Loucy (cell line): ENCODE measurements at regions not wholly inside any gene's neighbourhood (a gene's known extent, or its start where the extent isn't known, plus 50 kb on each side); places are given as distances from the start of the nearest gene placed in this dataset.

ENCODE experiments used
- H2AFZ ChIP-seq: fragments of 200-600 bp; sonication (generic); 2 replicates; pipeline ENCODE4 v1.6.0; 2016; ENCODE audit warnings: antibody characterized with exemption, mild to moderate bottlenecking, low read length, moderate library complexity
- H3F3A ChIP-seq: fragments of 200-600 bp; 2 replicates; pipeline ENCODE4 v1.6.0; 2016; ENCODE audit warnings: antibody characterized with exemption, low read depth, mild to moderate bottlenecking
- H3K27me3 ChIP-seq: fragments of 200-600 bp; sonication (generic); 2 replicates; pipeline ENCODE4 v1.6.1; 2014; ENCODE audit warnings: low read length, mild to moderate bottlenecking; ENCODE audit not compliant: insufficient read depth, poor library complexity, severe bottlenecking
- H3K36me3 ChIP-seq: fragments of 200-600 bp; sonication (generic); 2 replicates; pipeline ENCODE4 v1.6.1; 2016; ENCODE audit warnings: low read length; ENCODE audit not compliant: insufficient read depth
- H3K4me1 ChIP-seq: fragments of 200-600 bp; sonication (generic); 2 replicates; pipeline ENCODE4 v1.5.1; 2014; ENCODE audit warnings: low read length, mild to moderate bottlenecking; ENCODE audit not compliant: insufficient read depth, poor library complexity, severe bottlenecking
- H3K4me2 ChIP-seq: fragments of 200-600 bp; sonication (generic); 2 replicates; pipeline ENCODE4 v1.6.0; 2014; ENCODE audit warnings: antibody characterized with exemption, low read length, low read depth, mild to moderate bottlenecking; ENCODE audit not compliant: poor library complexity, severe bottlenecking
- H3K4me3 ChIP-seq: fragments of 200-600 bp; sonication (generic); 2 replicates; pipeline ENCODE4 v1.5.1; 2014; ENCODE audit warnings: low read length, mild to moderate bottlenecking, mixed read lengths; ENCODE audit not compliant: poor library complexity, severe bottlenecking
- H3K79me2 ChIP-seq: fragments of 200-600 bp; sonication (generic); 2 replicates; pipeline ENCODE4 v1.6.1; 2014; ENCODE audit warnings: low read length; ENCODE audit not compliant: insufficient read depth
- H3K9ac ChIP-seq: fragments of 200-600 bp; sonication (generic); 2 replicates; pipeline ENCODE4 v1.6.0; 2014; ENCODE audit warnings: mild to moderate bottlenecking, low read depth, low read length, moderate library complexity; ENCODE audit not compliant: poor library complexity, severe bottlenecking
- H3K9me2 ChIP-seq: fragments of 200-600 bp; sonication (generic); replicated peaks from 2 replicates; pipeline ENCODE4 v1.6.1; 2016; ENCODE audit warnings: low read depth, low read length, mixed read lengths
- H3K9me3 ChIP-seq: fragments of 200-600 bp; sonication (generic); 2 replicates; pipeline ENCODE4 v1.6.1; 2014; ENCODE audit warnings: mild to moderate bottlenecking, antibody characterized with exemption, low read length, low read depth; ENCODE audit not compliant: insufficient read depth
- H4K20me1 ChIP-seq: fragments of 200-600 bp; sonication (generic); 2 replicates; pipeline ENCODE4 v1.6.0; 2014; ENCODE audit warnings: antibody characterized with exemption, low read length, mild to moderate bottlenecking; ENCODE audit not compliant: insufficient read depth, poor library complexity, severe bottlenecking
- EZH2phosphoT487 ChIP-seq: fragments of 200-600 bp; IDR thresholded peaks from 2 replicates; pipeline ENCODE4 v1.6.1; 2018; ENCODE audit warnings: antibody characterized with exemption, mild to moderate bottlenecking, moderate library complexity, borderline replicate concordance
- TF ChIP-seq, protein P1 (sequence below): fragments of 200-600 bp; sonication (generic); conservative IDR thresholded peaks from 2 replicates; pipeline ENCODE4 v1.5.1; 2014; ENCODE audit warnings: mild to moderate bottlenecking, antibody characterized with exemption, low read length

DNA sequence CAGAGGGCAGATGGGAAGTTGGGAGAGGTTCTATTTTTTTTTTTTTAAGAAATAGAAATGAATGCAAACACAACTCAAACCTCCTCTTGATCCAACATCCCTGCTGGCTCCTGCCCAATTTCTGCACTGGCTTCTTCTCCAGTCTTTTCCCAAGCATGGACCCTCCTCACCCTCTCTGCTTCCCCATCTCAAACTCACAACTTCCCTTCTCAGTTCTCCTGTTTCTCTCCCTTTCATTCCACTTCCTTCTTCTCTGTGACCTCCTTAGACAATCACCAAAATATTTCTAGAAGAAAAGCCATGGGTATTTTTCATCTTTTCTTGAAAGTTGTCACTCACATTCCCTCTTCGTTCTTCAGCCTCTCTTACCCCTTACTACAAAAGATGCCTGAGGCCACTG, 85.2 kb upstream of the VPREB1 start:
- Histone ChIP-seq H3F3A (no peaks in the 10 kb centered on the region; the same call in 1 of the 2 replicates), H3K36me3 (peaks cover 28% of the 10 kb centered on the region; the same call in 1 of the 2 replicates), H3K4me2 (no peak overlapping the region), H3K4me3 (no peak overlapping the region), H3K4me1 (peaks cover 6% of the 10 kb centered on the region), H3K79me2 (no peaks in the 10 kb centered on the region), H3K9me2 (no peaks in the 10 kb centered on the region), H3K27me3 (no peaks in the 10 kb centered on the region), H4K20me1 (no peaks in the 10 kb centered on the region), H2AFZ (no peak overlapping the region), H3K9ac (no peak overlapping the region), H3K9me3 (no peaks in the 10 kb centered on the region)
- TF ChIP-seq EZH2phosphoT487: no peak
- TF ChIP-seq, protein P1, sequence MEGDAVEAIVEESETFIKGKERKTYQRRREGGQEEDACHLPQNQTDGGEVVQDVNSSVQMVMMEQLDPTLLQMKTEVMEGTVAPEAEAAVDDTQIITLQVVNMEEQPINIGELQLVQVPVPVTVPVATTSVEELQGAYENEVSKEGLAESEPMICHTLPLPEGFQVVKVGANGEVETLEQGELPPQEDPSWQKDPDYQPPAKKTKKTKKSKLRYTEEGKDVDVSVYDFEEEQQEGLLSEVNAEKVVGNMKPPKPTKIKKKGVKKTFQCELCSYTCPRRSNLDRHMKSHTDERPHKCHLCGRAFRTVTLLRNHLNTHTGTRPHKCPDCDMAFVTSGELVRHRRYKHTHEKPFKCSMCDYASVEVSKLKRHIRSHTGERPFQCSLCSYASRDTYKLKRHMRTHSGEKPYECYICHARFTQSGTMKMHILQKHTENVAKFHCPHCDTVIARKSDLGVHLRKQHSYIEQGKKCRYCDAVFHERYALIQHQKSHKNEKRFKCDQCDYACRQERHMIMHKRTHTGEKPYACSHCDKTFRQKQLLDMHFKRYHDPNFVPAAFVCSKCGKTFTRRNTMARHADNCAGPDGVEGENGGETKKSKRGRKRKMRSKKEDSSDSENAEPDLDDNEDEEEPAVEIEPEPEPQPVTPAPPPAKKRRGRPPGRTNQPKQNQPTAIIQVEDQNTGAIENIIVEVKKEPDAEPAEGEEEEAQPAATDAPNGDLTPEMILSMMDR: no peak

DNA sequence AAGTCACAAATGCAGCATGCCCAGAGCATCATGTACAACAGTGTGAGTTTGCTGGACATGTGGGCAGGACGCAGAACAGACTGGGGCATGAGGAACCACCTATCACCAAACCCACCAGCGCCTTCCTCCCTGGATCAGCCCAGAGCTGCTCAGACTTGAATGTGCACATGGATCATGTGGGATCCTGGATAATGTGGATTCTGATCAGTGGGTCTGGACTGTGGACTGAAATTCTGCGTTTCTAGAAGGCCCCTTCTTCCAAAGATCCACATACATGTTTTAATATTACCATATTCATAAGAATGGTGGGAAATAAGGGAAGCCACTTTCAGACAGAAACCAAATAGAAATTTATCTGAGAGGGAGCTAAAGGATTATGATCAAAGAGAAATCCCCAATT, 85.6 kb upstream of the VPREB1 start:
- peaks cover 6% of the 10 kb centered on the region for H3K4me1 ChIP-seq
- no peaks in the 10 kb centered on the region; the same call in 1 of the 2 replicates for H3F3A ChIP-seq
- TF ChIP-seq, protein P1: no peak
- no peak for TF ChIP-seq EZH2phosphoT487

DNA sequence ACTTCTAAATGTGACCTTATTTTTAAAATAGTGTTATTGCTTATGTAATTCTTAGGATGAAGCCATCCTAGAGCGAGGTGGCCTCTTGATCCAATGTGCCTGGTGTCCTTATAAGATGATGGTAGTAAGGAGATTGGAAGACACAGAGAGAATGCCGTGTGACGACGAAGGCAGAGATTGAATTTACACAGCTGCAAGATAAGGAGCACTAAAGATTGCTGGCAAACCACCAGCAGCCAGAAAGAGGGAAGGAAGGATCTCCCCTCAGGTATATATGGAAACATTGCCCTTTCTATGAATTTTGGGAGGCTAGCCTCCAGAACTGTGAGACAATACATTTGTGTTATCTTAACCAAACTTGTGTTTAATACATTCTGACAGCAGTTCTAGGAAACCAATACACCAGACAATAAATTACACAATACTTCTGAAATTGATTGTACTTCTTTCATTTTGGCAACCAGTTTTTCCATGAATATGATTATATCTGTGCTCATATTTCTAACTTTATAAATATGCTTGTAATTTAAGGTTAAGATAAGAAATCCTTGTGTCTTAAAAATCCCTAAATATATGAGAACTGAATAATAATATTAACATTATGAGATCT, 86.3 kb upstream of the VPREB1 start:
- Histone ChIP-seq H3K27me3 (no peaks in the 10 kb centered on the region), H3K9me3 (no peaks in the 10 kb centered on the region), H3K4me3 (no peak overlapping the region), H3K36me3 (peaks cover 25% of the 10 kb centered on the region; the same call in 1 of the 2 replicates), H3K4me2 (no peak overlapping the region), H3K4me1 (peaks cover 6% of the 10 kb centered on the region), H4K20me1 (no peaks in the 10 kb centered on the region), H3K79me2 (no peaks in the 10 kb centered on the region), H3K9me2 (no peaks in the 10 kb centered on the region), H3F3A (no peaks in the 10 kb centered on the region; the same call in 1 of the 2 replicates), H2AFZ (no peak overlapping the region; the same call in 1 of the 2 replicates), H3K9ac (no peak overlapping the region)
- TF ChIP-seq EZH2phosphoT487: no peak
- TF ChIP-seq, protein P1: no peak

More for the DNA sequence above, 85.6 kb upstream of the VPREB1 start:
- Histone ChIP-seq H3K9ac (no peak overlapping the region), H3K9me3 (no peaks in the 10 kb centered on the region), H3K4me3 (no peak overlapping the region), H3K4me2 (no peak overlapping the region), H4K20me1 (no peaks in the 10 kb centered on the region), H2AFZ (no peak overlapping the region), H3K27me3 (no peaks in the 10 kb centered on the region), H3K36me3 (peaks cover 28% of the 10 kb centered on the region; the same call in 1 of the 2 replicates), H3K79me2 (no peaks in the 10 kb centered on the region), H3K9me2 (no peaks in the 10 kb centered on the region)
